ENCODE measurements at regions not wholly inside any gene's neighbourhood (a gene's known extent, or its start where the extent isn't known, plus 50 kb on each side); places are given as distances from the start of the nearest gene placed in this dataset.

DNA sequence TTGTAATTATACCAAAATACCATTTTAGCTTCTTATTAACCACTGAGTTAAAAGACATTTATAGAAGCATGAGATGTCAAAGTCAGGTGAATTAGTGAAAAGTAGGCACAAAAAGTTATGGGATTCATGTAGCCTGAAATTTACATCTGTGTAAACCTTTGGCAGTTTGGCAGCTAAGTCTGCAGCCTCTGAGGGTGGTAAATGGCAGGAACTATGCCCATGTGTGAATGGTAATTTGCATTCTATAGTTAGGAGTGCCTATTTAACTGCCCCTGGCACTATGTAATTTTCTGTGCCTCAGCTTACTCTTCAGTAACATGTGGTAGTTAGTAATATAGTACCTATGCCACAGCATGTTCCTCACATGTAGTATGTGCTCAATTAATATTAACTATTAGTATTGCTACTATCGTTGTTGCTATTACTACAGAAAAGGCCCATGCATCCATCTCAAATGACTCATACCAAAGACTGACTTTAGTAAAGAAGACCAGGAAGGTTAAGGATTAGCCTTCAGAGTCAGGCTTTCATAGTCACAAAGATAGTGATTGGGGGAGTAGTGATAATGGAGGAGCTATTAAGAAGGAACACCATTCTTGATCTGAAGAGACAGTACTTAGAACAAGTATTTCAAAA lies 258.7 kb upstream of the BTG1 start:
- TF ChIP-seq, protein P1, sequence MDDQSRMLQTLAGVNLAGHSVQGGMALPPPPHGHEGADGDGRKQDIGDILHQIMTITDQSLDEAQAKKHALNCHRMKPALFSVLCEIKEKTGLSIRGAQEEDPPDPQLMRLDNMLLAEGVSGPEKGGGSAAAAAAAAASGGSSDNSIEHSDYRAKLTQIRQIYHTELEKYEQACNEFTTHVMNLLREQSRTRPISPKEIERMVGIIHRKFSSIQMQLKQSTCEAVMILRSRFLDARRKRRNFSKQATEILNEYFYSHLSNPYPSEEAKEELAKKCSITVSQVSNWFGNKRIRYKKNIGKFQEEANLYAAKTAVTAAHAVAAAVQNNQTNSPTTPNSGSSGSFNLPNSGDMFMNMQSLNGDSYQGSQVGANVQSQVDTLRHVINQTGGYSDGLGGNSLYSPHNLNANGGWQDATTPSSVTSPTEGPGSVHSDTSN (CRISPR knock-in tag; IDR thresholded peaks at IDR 0.05), result no peak
- no peak for TF ChIP-seq SCRT1 (tag by site-specific recombination; IDR thresholded peaks at IDR 0.05; ENCODE audit: borderline replicate concordance)
